Endothelial cell (in vitro differentiated cells): ENCODE measurements at regions not wholly inside any gene's neighbourhood (a gene's known extent, or its start where the extent isn't known, plus 50 kb on each side); places are given as distances from the start of the nearest gene placed in this dataset.
"Not testable (repeated sequence)": the region's sequence is repeated elsewhere in the genome, so short reads cannot be mapped to it uniquely, and the experiment has no call there.

Experiments used
- DNase-seq: peaks from one replicate; pipeline ENCODE4 v3.0.0; 2021; ENCODE audit warnings: low spot score
- H3K27ac Mint-ChIP-seq: one replicate; pipeline ENCODE4 v1.8.0; 2021; ENCODE audit warnings: mixed read lengths, inconsistent platforms; ENCODE audit not compliant: unreplicated experiment
- H3K27me3 Mint-ChIP-seq: one replicate; pipeline ENCODE4 v1.8.0; 2021; ENCODE audit warnings: mild to moderate bottlenecking, moderate library complexity, mixed read lengths, inconsistent platforms; ENCODE audit not compliant: unreplicated experiment
- H3K36me3 Mint-ChIP-seq: one replicate; pipeline ENCODE4 v1.8.0; 2021; ENCODE audit warnings: mild to moderate bottlenecking, low read depth, mixed read lengths, inconsistent platforms; ENCODE audit not compliant: unreplicated experiment
- H3K4me1 Mint-ChIP-seq: one replicate; pipeline ENCODE4 v1.8.0; 2021; ENCODE audit warnings: mild to moderate bottlenecking, mixed read lengths, inconsistent platforms; ENCODE audit not compliant: unreplicated experiment
- H3K4me3 Mint-ChIP-seq: one replicate; pipeline ENCODE4 v1.8.0; 2021; ENCODE audit warnings: mild to moderate bottlenecking, mixed read lengths, inconsistent platforms; ENCODE audit not compliant: unreplicated experiment
- H3K9me3 Mint-ChIP-seq: one replicate; pipeline ENCODE4 v1.8.0; 2021; ENCODE audit warnings: mixed read lengths, inconsistent platforms; ENCODE audit not compliant: unreplicated experiment
- CTCF ChIP-seq: fragments of 200-600 bp; sonication (generic); IDR thresholded peaks from one replicate; pipeline ENCODE4 v1.5.0; 2021; ENCODE audit warnings: antibody characterized with exemption; ENCODE audit not compliant: unreplicated experiment

GRCh38 chr2:84300696-84301029, 158.4 kb downstream of the SUCLG1 start:
- Mint-ChIP-seq H3K4me1 (no peaks in the 10 kb centered on the region), H3K27ac (no peak overlapping the region), H3K4me3 (no peak overlapping the region), H3K27me3 (no peaks in the 10 kb centered on the region), H3K36me3 (peaks cover 3% of the 10 kb centered on the region), H3K9me3 (peaks cover 3% of the 10 kb centered on the region)
- no peak for TF ChIP-seq CTCF
- no peak for DNase-seq

GRCh38 chr2:84300001-84300695, 158.9 kb downstream of the SUCLG1 start:
- H3K9me3 Mint-ChIP-seq, H3K27me3 Mint-ChIP-seq: not testable (repeated sequence)

DNA sequence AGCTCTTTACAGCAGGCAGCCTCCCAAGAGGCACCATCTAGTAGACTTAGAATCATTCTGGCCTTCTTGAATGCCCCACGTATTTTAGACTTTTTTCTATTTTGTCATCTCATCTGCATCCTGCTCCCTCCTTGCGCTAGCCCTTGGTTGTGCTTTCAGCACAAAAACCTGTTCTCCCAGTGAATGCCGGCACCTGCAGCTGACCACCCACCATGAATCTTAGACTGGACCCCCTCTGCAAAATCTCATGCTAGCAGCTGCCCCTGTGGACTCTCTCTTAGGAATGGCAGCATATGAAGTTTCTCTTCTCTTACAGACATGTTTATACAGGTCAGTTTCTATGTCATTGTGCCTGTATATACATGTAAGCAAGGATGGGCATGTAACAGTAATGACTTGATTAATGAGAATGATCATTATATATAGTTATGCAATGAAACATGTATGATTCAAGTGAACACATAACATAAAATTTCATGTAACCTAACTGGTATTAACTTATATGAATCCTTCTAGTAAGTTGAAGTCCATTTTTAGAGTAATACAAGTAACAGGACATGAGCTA, 159.8 kb downstream of the SUCLG1 start:
- DNase-seq, result no peak
- no peak for TF ChIP-seq CTCF
- no peaks in the 10 kb centered on the region for H3K4me1 Mint-ChIP-seq
- H3K27me3 Mint-ChIP-seq, result no peaks in the 10 kb centered on the region
- H3K27ac Mint-ChIP-seq, result no peak overlapping the region
- no peaks in the 10 kb centered on the region for H3K36me3 Mint-ChIP-seq
- no peak overlapping the region for H3K4me3 Mint-ChIP-seq
- no peaks in the 10 kb centered on the region for H3K9me3 Mint-ChIP-seq

More at GRCh38 chr2:84300001-84300695, 158.9 kb downstream of the SUCLG1 start:
- not testable (repeated sequence) for H3K4me3 Mint-ChIP-seq, H3K4me1 Mint-ChIP-seq, H3K27ac Mint-ChIP-seq, DNase-seq, H3K36me3 Mint-ChIP-seq

GRCh38 chr2:84297155-84297554, 161.9 kb downstream of the SUCLG1 start:
- Mint-ChIP-seq H3K27me3 (no peaks in the 10 kb centered on the region), H3K4me1 (no peaks in the 10 kb centered on the region), H3K4me3 (no peak overlapping the region), H3K9me3 (no peaks in the 10 kb centered on the region), H3K27ac (no peak overlapping the region), H3K36me3 (no peaks in the 10 kb centered on the region)
- TF ChIP-seq CTCF, result no peak
- no peak for DNase-seq

DNA sequence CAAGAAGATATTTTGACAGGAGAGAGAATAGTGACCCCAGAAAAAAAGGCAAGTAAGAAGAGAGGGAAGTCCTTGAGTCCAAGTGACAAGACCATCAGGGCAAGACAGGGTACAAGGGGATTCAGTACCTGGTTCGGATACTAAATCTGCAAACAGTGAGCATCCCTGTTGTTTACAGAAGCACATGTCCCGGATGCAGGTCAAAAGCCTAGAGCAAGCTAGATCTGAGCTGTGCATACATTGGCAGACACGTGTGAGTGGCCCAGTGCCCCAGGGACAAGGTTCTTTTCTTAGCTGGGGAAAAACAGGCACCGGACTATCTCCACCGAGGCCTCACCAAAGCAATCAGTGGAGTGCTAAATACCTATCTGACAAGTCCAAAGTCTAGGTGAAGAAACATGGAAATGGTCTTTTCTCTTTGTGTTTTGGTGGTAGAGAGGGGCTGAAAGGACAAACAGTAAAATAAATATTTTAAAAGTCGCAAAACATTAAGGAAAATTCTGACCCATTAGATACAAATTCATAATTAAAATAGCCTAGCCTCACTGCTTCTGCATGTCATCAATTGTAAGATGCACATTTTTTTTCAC, 165.2 kb downstream of the SUCLG1 start:
- TF ChIP-seq CTCF, result no peak
- Mint-ChIP-seq H3K36me3 (no peaks in the 10 kb centered on the region), H3K27me3 (no peaks in the 10 kb centered on the region), H3K27ac (no peak overlapping the region), H3K9me3 (no peaks in the 10 kb centered on the region), H3K4me3 (no peak overlapping the region), H3K4me1 (no peaks in the 10 kb centered on the region)
- no peak for DNase-seq
